ENCODE measurements at regions not wholly inside any gene's neighbourhood (a gene's known extent, or its start where the extent isn't known, plus 50 kb on each side); places are given as distances from the start of the nearest gene placed in this dataset.

- TF ChIP-seq ZNF687 (IDR thresholded peaks at IDR 0.05) = no peak
- TF ChIP-seq SMC3 (IDR thresholded peaks at IDR 0.05; ENCODE audit: borderline replicate concordance, low read length) = no peak
- TF ChIP-seq POU2F2 (IDR thresholded peaks at IDR 0.05; ENCODE audit: borderline replicate concordance, low read depth, low read length) = no peak
- TF ChIP-seq CTCF (IDR thresholded peaks at IDR 0.05 in 2 of 3, conservative IDR thresholded peaks at IDR 0.05 in 1 of 3; ENCODE audit: control insufficient read depth in 2 of 3, extremely low read depth in 1 of 3, insufficient read depth in 1 of 3, low read depth in 3 of 3, low read length in 3 of 3) = no peak
- no peak for TF ChIP-seq MXI1 (IDR thresholded peaks at IDR 0.05; ENCODE audit: low read depth, low read length)
- no peak for TF ChIP-seq ATF7 (IDR thresholded peaks at IDR 0.05; ENCODE audit: low read depth)
- TF ChIP-seq MAX (IDR thresholded peaks at IDR 0.05; ENCODE audit: low read depth, low read length) = no peak
- no peak for TF ChIP-seq IRF5 (IDR thresholded peaks at IDR 0.05; ENCODE audit: borderline replicate concordance)
- TF ChIP-seq BRCA1 (IDR thresholded peaks at IDR 0.05; ENCODE audit: low read depth, low read length) = no peak
- no peak for TF ChIP-seq NRF1 (conservative IDR thresholded peaks at IDR 0.05; ENCODE audit: low read depth, low read length)
- TF ChIP-seq PML (IDR thresholded peaks at IDR 0.05; ENCODE audit: low read length) = no peak
- no peak for TF ChIP-seq POLR2AphosphoS2 (IDR thresholded peaks at IDR 0.05; ENCODE audit: low read depth, low read length)
- no peak for TF ChIP-seq ETV6 (conservative IDR thresholded peaks at IDR 0.05 in 1 of 2, IDR thresholded peaks at IDR 0.05 in 1 of 2; ENCODE audit: borderline replicate concordance in 1 of 2, low read depth in 1 of 2)
Measured at GRCh38 chr2:14273650-14274049, 358.9 kb upstream of the LRATD1 start (continued).
